Colonic mucosa (tissue), 4 donors: ENCODE measurements at regions not wholly inside any gene's neighbourhood (a gene's known extent, or its start where the extent isn't known, plus 50 kb on each side); places are given as distances from the start of the nearest gene placed in this dataset.
"Not testable (repeated sequence)": the region's sequence is repeated elsewhere in the genome, so short reads cannot be mapped to it uniquely, and the experiment has no call there.

Experiments
- DNase-seq: peaks from one replicate; pipeline ENCODE4 v3.0.0-alpha.2; 2020
- H3K27ac ChIP-seq: fragments of 200-600 bp; one replicate; pipeline ENCODE4 v1.8.0; 2021
- H3K27me3 ChIP-seq: fragments of 200-600 bp; one replicate; pipeline ENCODE4 v1.8.0; 2021
- H3K36me3 ChIP-seq: fragments of 200-600 bp; one replicate; pipeline ENCODE4 v1.8.0; 2021
- H3K4me1 ChIP-seq: fragments of 200-600 bp; one replicate; pipeline ENCODE4 v1.8.0; 2021; ENCODE audit warnings: mild to moderate bottlenecking
- H3K4me3 ChIP-seq: fragments of 200-600 bp; one replicate; pipeline ENCODE4 v1.8.0; 2021
- H3K9ac ChIP-seq, 2 donors: one replicate each; pipeline ENCODE4 v1.7.0; 2013; ENCODE audit warnings: control low read depth in 2 of 2, low read depth in 2 of 2, low read length in 2 of 2
- H3K9me3 ChIP-seq: fragments of 200-600 bp; one replicate; pipeline ENCODE4 v1.8.0; 2021
- CTCF ChIP-seq: fragments of 200-600 bp; IDR thresholded peaks from one replicate; pipeline ENCODE4 v1.8.0; 2022; ENCODE audit warnings: antibody characterized with exemption, mild to moderate bottlenecking
- intact Hi-C: fragments of 100-400 bp; cut with DNase I; formaldehyde crosslinking; loops from one replicate; pipeline ENCODE4 v1.14.1; 2022
- donor health status: healthy.
- donor health status: DM: no; HTN: no; CAD: no.
- donor health status: DM: no; HTN: no; CAD: no.

GRCh38 chr1:83123019-83123418, 875.9 kb downstream of the TTLL7 start:
- intact Hi-C loops, result no loop called here
- H3K27me3 ChIP-seq, result no peaks in the 10 kb centered on the region

GRCh38 chr1:83118472-83118871, 880.5 kb downstream of the TTLL7 start:
- no peak for TF ChIP-seq CTCF
- H3K9ac ChIP-seq, result no peak overlapping the region
- H3K4me1 ChIP-seq, result no peaks in the 10 kb centered on the region
- H3K9me3 ChIP-seq, result no peaks in the 10 kb centered on the region
- no peak for DNase-seq
- no peak overlapping the region for H3K27ac ChIP-seq
- H3K36me3 ChIP-seq, result no peaks in the 10 kb centered on the region
- no peaks in the 10 kb centered on the region for H3K27me3 ChIP-seq
- intact Hi-C loops, result no loop called here
- H3K4me3 ChIP-seq, result no peak overlapping the region

More at GRCh38 chr1:83123019-83123418, 875.9 kb downstream of the TTLL7 start:
- DNase-seq, result no peak
- H3K9me3 ChIP-seq, result no peaks in the 10 kb centered on the region
- H3K4me3 ChIP-seq, result no peak overlapping the region
- no peak for TF ChIP-seq CTCF
- H3K4me1 ChIP-seq, result no peaks in the 10 kb centered on the region
- no peak overlapping the region for H3K9ac ChIP-seq
- no peak overlapping the region for H3K27ac ChIP-seq
- H3K36me3 ChIP-seq, result no peaks in the 10 kb centered on the region

- H3K36me3 ChIP-seq, H3K4me3 ChIP-seq, H3K9ac ChIP-seq, H3K27me3 ChIP-seq, H3K9me3 ChIP-seq, DNase-seq, H3K4me1 ChIP-seq, H3K27ac ChIP-seq, intact Hi-C loops: not testable (repeated sequence)
Observed at GRCh38 chr1:83117030-83117429, 881.9 kb downstream of the TTLL7 start.

- Histone ChIP-seq H3K9ac (no peak overlapping the region), H3K36me3 (no peaks in the 10 kb centered on the region), H3K27me3 (no peaks in the 10 kb centered on the region), H3K27ac (no peak overlapping the region), H3K9me3 (no peaks in the 10 kb centered on the region), H3K4me3 (no peak overlapping the region), H3K4me1 (no peaks in the 10 kb centered on the region)
- intact Hi-C loops, result no loop called here
- DNase-seq, result no peak
- TF ChIP-seq CTCF, result no peak
Observed at GRCh38 chr1:83115785-83116184, 883.1 kb downstream of the TTLL7 start.

GRCh38 chr1:83114136-83114834, 884.6 kb downstream of the TTLL7 start:
- H3K9me3 ChIP-seq, result no peaks in the 10 kb centered on the region
- H3K4me3 ChIP-seq, result no peak overlapping the region
- no peaks in the 10 kb centered on the region for H3K27me3 ChIP-seq
- no peak for DNase-seq
- no peak for TF ChIP-seq CTCF
- intact Hi-C loops, result no loop called here
- H3K36me3 ChIP-seq, result no peaks in the 10 kb centered on the region
- no peak overlapping the region for H3K27ac ChIP-seq
- H3K9ac ChIP-seq, result no peak overlapping the region
- no peaks in the 10 kb centered on the region for H3K4me1 ChIP-seq

- no peak for DNase-seq
- H3K4me1 ChIP-seq, result no peaks in the 10 kb centered on the region
- no peaks in the 10 kb centered on the region for H3K9me3 ChIP-seq
- no peaks in the 10 kb centered on the region for H3K36me3 ChIP-seq
- no peak overlapping the region for H3K27ac ChIP-seq
- H3K4me3 ChIP-seq, result no peak overlapping the region
- no peak for TF ChIP-seq CTCF
- no peaks in the 10 kb centered on the region for H3K27me3 ChIP-seq
- no peak overlapping the region for H3K9ac ChIP-seq
- intact Hi-C loops, result no loop called here
Observed at GRCh38 chr1:83113652-83114051, 885.3 kb downstream of the TTLL7 start.
